Astrocyte (in vitro differentiated cells and primary cell): ENCODE measurements at regions not wholly inside any gene's neighbourhood (a gene's known extent, or its start where the extent isn't known, plus 50 kb on each side); places are given as distances from the start of the nearest gene placed in this dataset.
A peak's percentile ranks its signal among the peaks of the same experiment; 100 is the strongest.
"Not testable (repeated sequence)": the region's sequence is repeated elsewhere in the genome, so short reads cannot be mapped to it uniquely, and the experiment has no call there.

Source experiments
- DNase-seq: peaks from one replicate; pipeline ENCODE4 v3.0.0-alpha.2; 2010; ENCODE audit warnings: low read depth
- FAIRE-seq: peaks from 2 replicates; lab custom pipeline; 2011; peaks lifted over from hg19 to GRCh38; lab: Jason Lieb, UNC
- H2AFZ ChIP-seq: 2 replicates; pipeline ENCODE4 v1.6.0; 2012; ENCODE audit warnings: low read depth, low read length, inconsistent platforms
- H3K27ac ChIP-seq: 2 replicates; pipeline ENCODE4 v1.5.1; 2011; ENCODE audit warnings: low read depth, low read length, inconsistent platforms
- H3K27me3 ChIP-seq: 2 replicates; pipeline ENCODE4 v1.6.0; 2011; ENCODE audit warnings: low read length, inconsistent platforms; ENCODE audit not compliant: insufficient read depth
- H3K36me3 ChIP-seq: 2 replicates; pipeline ENCODE4 v1.5.1; 2011; ENCODE audit warnings: low read length, inconsistent platforms; ENCODE audit not compliant: insufficient read depth
- H3K4me1 ChIP-seq: 2 replicates; pipeline ENCODE4 v1.5.1; 2011; ENCODE audit warnings: low read length, inconsistent platforms; ENCODE audit not compliant: insufficient read depth
- H3K4me2 ChIP-seq: 2 replicates; pipeline ENCODE4 v1.6.0; 2012; ENCODE audit warnings: low read length, inconsistent platforms
- H3K4me3 ChIP-seq: 2 replicates; pipeline ENCODE4 v1.5.1; 2011; ENCODE audit warnings: low read depth, mild to moderate bottlenecking, low read length, inconsistent platforms; ENCODE audit not compliant: insufficient read depth
- H3K79me2 ChIP-seq: 2 replicates; pipeline ENCODE4 v1.6.0; 2012; ENCODE audit warnings: mild to moderate bottlenecking, low read length, inconsistent platforms; ENCODE audit not compliant: insufficient read depth
- H3K9ac ChIP-seq: 2 replicates; pipeline ENCODE4 v1.6.0; 2012; ENCODE audit warnings: mild to moderate bottlenecking, low read length, inconsistent platforms
- H3K9me3 ChIP-seq: 2 replicates; pipeline ENCODE4 v1.5.1; 2012; ENCODE audit warnings: low read depth, mild to moderate bottlenecking, low read length, inconsistent platforms; ENCODE audit not compliant: insufficient read depth
- H4K20me1 ChIP-seq: 2 replicates; pipeline ENCODE4 v1.6.0; 2012; ENCODE audit warnings: low read length, inconsistent platforms; ENCODE audit not compliant: insufficient read depth
- H3K27ac Mint-ChIP-seq: one replicate; pipeline ENCODE4 v1.8.0; 2021; ENCODE audit warnings: mild to moderate bottlenecking, mixed read lengths; ENCODE audit not compliant: unreplicated experiment
- H3K27me3 Mint-ChIP-seq: one replicate; pipeline ENCODE4 v1.8.0; 2021; ENCODE audit warnings: low read depth, mixed read lengths; ENCODE audit not compliant: unreplicated experiment
- H3K36me3 Mint-ChIP-seq: one replicate; pipeline ENCODE4 v1.8.0; 2021; ENCODE audit warnings: low read depth, mixed read lengths; ENCODE audit not compliant: unreplicated experiment
- H3K4me1 Mint-ChIP-seq: one replicate; pipeline ENCODE4 v1.8.0; 2021; ENCODE audit warnings: low read depth, mixed read lengths; ENCODE audit not compliant: unreplicated experiment
- H3K4me3 Mint-ChIP-seq: one replicate; pipeline ENCODE4 v1.8.0; 2021; ENCODE audit warnings: mild to moderate bottlenecking, moderate library complexity, mixed read lengths; ENCODE audit not compliant: unreplicated experiment
- H3K9me3 Mint-ChIP-seq: one replicate; pipeline ENCODE4 v1.8.0; 2021; ENCODE audit warnings: mild to moderate bottlenecking, mixed read lengths; ENCODE audit not compliant: unreplicated experiment
- CTCF ChIP-seq: IDR thresholded peaks from 2 replicates; pipeline ENCODE4 v1.5.1; 2011; ENCODE audit warnings: low read depth, mild to moderate bottlenecking, inconsistent platforms, low read length, moderate library complexity; ENCODE audit not compliant: insufficient read depth
- EZH2 ChIP-seq: IDR thresholded peaks from 2 replicates; pipeline ENCODE4 v1.6.1; 2012; ENCODE audit warnings: mild to moderate bottlenecking, low read length, inconsistent platforms; ENCODE audit not compliant: insufficient read depth

- no peaks in the 10 kb centered on the region for H3K4me1 Mint-ChIP-seq
- Histone ChIP-seq H3K27me3 (no peaks in the 10 kb centered on the region), H3K36me3 (no peaks in the 10 kb centered on the region), H4K20me1 (no peaks in the 10 kb centered on the region), H3K9ac (no peak overlapping the region), H3K4me2 (no peak overlapping the region), H3K27ac (no peak overlapping the region), H3K79me2 (no peaks in the 10 kb centered on the region), H3K9me3 (no peaks in the 10 kb centered on the region), H3K4me1 (no peaks in the 10 kb centered on the region), H3K4me3 (no peak overlapping the region), H2AFZ (peak overlapping the region; percentile 20)
- no peak overlapping the region for H3K4me3 Mint-ChIP-seq
- no peaks in the 10 kb centered on the region for H3K27me3 Mint-ChIP-seq
- H3K9me3 Mint-ChIP-seq: peaks cover 7% of the 10 kb centered on the region
- no peak for TF ChIP-seq EZH2
- TF ChIP-seq CTCF: no peak
- no peaks in the 10 kb centered on the region for H3K36me3 Mint-ChIP-seq
- FAIRE-seq (no peak), DNase-seq (no peak)
- H3K27ac Mint-ChIP-seq: no peak overlapping the region
Measured at GRCh38 chr13:90336507-90336906, 1011.0 kb upstream of the MIR17HG start.

GRCh38 chr13:90341348-90341747 lies 1006.1 kb upstream of the MIR17HG start:
- not testable (repeated sequence) for H3K4me1 ChIP-seq, H3K4me1 Mint-ChIP-seq, H3K9me3 Mint-ChIP-seq, H3K36me3 Mint-ChIP-seq, H3K4me2 ChIP-seq, H3K9me3 ChIP-seq, H3K4me3 ChIP-seq, H3K4me3 Mint-ChIP-seq, H4K20me1 ChIP-seq, H3K27ac Mint-ChIP-seq, H2AFZ ChIP-seq, H3K27me3 ChIP-seq, FAIRE-seq, H3K27ac ChIP-seq, H3K36me3 ChIP-seq, H3K9ac ChIP-seq, DNase-seq, H3K79me2 ChIP-seq, H3K27me3 Mint-ChIP-seq

DNA sequence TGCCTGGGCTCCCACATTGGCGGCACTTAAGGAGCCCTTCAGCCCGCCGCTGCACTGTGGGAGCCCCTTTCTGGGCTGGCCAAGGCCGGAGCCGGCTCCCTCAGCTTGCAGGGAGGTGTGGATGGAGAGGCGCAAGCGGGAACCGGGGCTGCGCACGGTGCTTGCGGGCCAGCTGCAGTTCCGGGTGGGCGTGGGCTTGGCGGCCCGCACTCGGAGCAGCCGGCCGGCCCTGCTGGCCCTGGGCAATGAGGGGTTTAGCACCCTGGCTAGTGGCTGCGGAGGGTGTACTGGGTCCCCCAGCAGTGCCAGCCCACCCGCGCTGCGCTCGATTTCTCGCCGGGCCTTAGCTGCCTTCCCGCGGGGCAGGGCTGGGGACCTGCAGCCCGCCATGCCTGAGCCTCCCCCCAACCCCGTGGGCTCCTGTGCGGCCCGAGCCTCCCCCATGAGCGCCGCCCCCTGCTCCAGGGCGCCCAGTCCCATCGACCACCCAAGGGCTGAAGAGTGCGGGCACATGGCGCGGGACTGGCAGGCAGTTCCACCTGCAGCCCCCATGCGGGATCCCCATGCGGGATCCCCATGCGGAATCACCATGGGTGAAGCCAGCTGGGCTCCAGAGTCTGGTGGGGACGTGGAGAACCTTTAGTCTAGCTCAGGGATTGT lies 998.9 kb upstream of the MIR17HG start:
- H3K27ac Mint-ChIP-seq, H3K36me3 ChIP-seq: not testable (repeated sequence)

More for the DNA sequence above, 998.9 kb upstream of the MIR17HG start:
- not testable (repeated sequence) for H3K27me3 ChIP-seq, H3K9me3 ChIP-seq, H3K4me3 ChIP-seq, H3K4me3 Mint-ChIP-seq, H3K4me2 ChIP-seq, H3K79me2 ChIP-seq, H3K4me1 ChIP-seq, H2AFZ ChIP-seq, H3K27me3 Mint-ChIP-seq, FAIRE-seq, H4K20me1 ChIP-seq, H3K9ac ChIP-seq, DNase-seq, H3K4me1 Mint-ChIP-seq, H3K36me3 Mint-ChIP-seq, H3K27ac ChIP-seq, H3K9me3 Mint-ChIP-seq
